SK-N-SH (cell line): ENCODE measurements at regions not wholly inside any gene's neighbourhood (a gene's known extent, or its start where the extent isn't known, plus 50 kb on each side); places are given as distances from the start of the nearest gene placed in this dataset.
A peak's percentile ranks its signal among the peaks of the same experiment; 100 is the strongest.

Source experiments
- CTCF ChIA-PET: fragments of 300-600, 350-600 bp; formaldehyde crosslinking; extraction: SDS; loops from one replicate; lab custom pipeline; 2021; lab: Yijun Ruan, JAX
- POLR2A ChIA-PET: fragments of 350-600 bp; sonication (Branson Sonifier 250); formaldehyde crosslinking; extraction: SDS; loops from one replicate; lab custom pipeline; 2020; ENCODE audit warnings: antibody characterized with exemption, inconsistent platforms; lab: Yijun Ruan, JAX
- DNase-seq: peaks from one replicate; pipeline ENCODE4 v3.0.0; 2012
- H2AFZ ChIP-seq: fragments of 200-600 bp; sonication (generic); 2 replicates; pipeline ENCODE4 v1.8.1; 2016; ENCODE audit warnings: antibody characterized with exemption, mild to moderate bottlenecking, low read depth
- H3F3A ChIP-seq: fragments of 200-600 bp; sonication (generic); replicated peaks from 2 replicates; pipeline ENCODE3; 2016; ENCODE audit warnings: antibody characterized with exemption, mild to moderate bottlenecking; ENCODE audit not compliant: insufficient read depth
- H3K27ac ChIP-seq, 2 experiments: fragments of 200-500 bp in 1 of 2; fragments of 200-600 bp in 1 of 2; sonication (Bioruptor generic) in 1 of 2; sonication (generic), shearing (Covaris generic) in 1 of 2; 2 replicates each; pipeline versions ENCODE4 v1.5.1 to v1.6.1; 2014 to 2016; ENCODE audit warnings: low read depth in 2 of 2, inconsistent platforms in 1 of 2, low read length in 1 of 2, mild to moderate bottlenecking in 1 of 2, mixed read lengths in 1 of 2
- H3K27me3 ChIP-seq: fragments of 200-600 bp; sonication (generic), shearing (Covaris generic); 2 replicates; pipeline ENCODE4 v1.6.1; 2016; ENCODE audit warnings: mixed run types; ENCODE audit not compliant: insufficient read depth
- H3K36me3 ChIP-seq, 2 experiments: fragments of 200-500 bp in 1 of 2; fragments of 200-600 bp in 1 of 2; sonication (Bioruptor generic) in 1 of 2; sonication (generic) in 1 of 2; replicated peaks in 1 of 2; 2 replicates each; pipeline versions ENCODE3 to v1.5.1; 2014 to 2016; ENCODE audit warnings: low read length in 1 of 2, mild to moderate bottlenecking in 1 of 2; ENCODE audit not compliant: insufficient read depth in 2 of 2, control insufficient read depth in 1 of 2
- H3K4me1 ChIP-seq, 2 experiments: fragments of 200-500 bp in 1 of 2; fragments of 200-600 bp in 1 of 2; sonication (Bioruptor generic) in 1 of 2; sonication (generic), shearing (Covaris generic) in 1 of 2; 2 replicates each; pipeline versions ENCODE4 v1.5.1 to v1.6.1; 2014 to 2016; ENCODE audit warnings: low read depth in 1 of 2, low read length in 1 of 2, mixed run types in 1 of 2; ENCODE audit not compliant: insufficient read depth in 2 of 2, control insufficient read depth in 1 of 2
- H3K4me2 ChIP-seq: fragments of 200-600 bp; sonication (generic), shearing (Covaris generic); 2 replicates; pipeline ENCODE4 v1.6.1; 2017; ENCODE audit warnings: mixed run types
- H3K4me3 ChIP-seq, 2 experiments: fragments of 200-500 bp in 1 of 2; fragments of 200-600 bp in 1 of 2; sonication (Bioruptor generic) in 1 of 2; sonication (generic), shearing (Covaris generic) in 1 of 2; 2 replicates each; pipeline versions ENCODE4 v1.5.1 to v1.8.1; 2014 to 2016; ENCODE audit warnings: low read depth in 2 of 2, inconsistent platforms in 1 of 2, low read length in 1 of 2, mild to moderate bottlenecking in 1 of 2, mixed read lengths in 1 of 2, moderate library complexity in 1 of 2
- H3K79me2 ChIP-seq: fragments of 200-600 bp; sonication (generic); 2 replicates; pipeline ENCODE4 v1.8.1; 2017; ENCODE audit warnings: mild to moderate bottlenecking; ENCODE audit not compliant: insufficient read depth
- H3K9ac ChIP-seq: fragments of 200-600 bp; sonication (generic); 2 replicates; pipeline ENCODE4 v1.6.1; 2017; ENCODE audit warnings: mixed run types
- H3K9me2 ChIP-seq: fragments of 200-600 bp; sonication (generic); 2 replicates; pipeline ENCODE4 v1.6.1; 2017; ENCODE audit warnings: mixed run types
- H3K9me3 ChIP-seq: fragments of 200-600 bp; sonication (generic); 2 replicates; pipeline ENCODE4 v1.6.1; 2017; ENCODE audit warnings: mixed run types, mild to moderate bottlenecking, moderate library complexity
- H4K20me1 ChIP-seq: fragments of 200-600 bp; sonication (generic); 2 replicates; pipeline ENCODE4 v1.6.1; 2017; ENCODE audit warnings: mild to moderate bottlenecking, mixed run types; ENCODE audit not compliant: insufficient read depth
- EP300 ChIP-seq, 2 experiments: IDR thresholded peaks; 2 replicates each; pipeline versions ENCODE4 v1.4.0 to v1.6.1; 2012; ENCODE audit warnings: borderline replicate concordance in 1 of 2, low read depth in 1 of 2, low read length in 1 of 2
- EZH2phosphoT487 ChIP-seq: fragments of 200-600 bp; sonication (generic); IDR thresholded peaks from 2 replicates; pipeline ENCODE4 v1.6.1; 2017; ENCODE audit warnings: low read depth, mixed run types, mild to moderate bottlenecking, antibody characterized with exemption, moderate library complexity, borderline replicate concordance
- FOSL2 ChIP-seq: IDR thresholded peaks from 2 replicates; pipeline ENCODE4 v1.4.0; 2012; ENCODE audit warnings: low read depth, mild to moderate bottlenecking, moderate library complexity, borderline replicate concordance
- FOXM1 ChIP-seq: IDR thresholded peaks from 2 replicates; pipeline ENCODE4 v1.4.0; 2012; ENCODE audit warnings: low read depth, mild to moderate bottlenecking
- GABPA ChIP-seq: IDR thresholded peaks from 2 replicates; pipeline ENCODE4 v1.4.0; 2012; ENCODE audit warnings: low read depth, mild to moderate bottlenecking
- GATA2 ChIP-seq: sonication (generic); formaldehyde crosslinking; IDR thresholded peaks from 2 replicates; pipeline ENCODE4 v1.5.0; 2020; ENCODE audit warnings: mild to moderate bottlenecking, missing genetic modification reagents
- MEF2A ChIP-seq: IDR thresholded peaks from 2 replicates; pipeline ENCODE4 v1.4.0; 2012; ENCODE audit warnings: low read depth, borderline replicate concordance
- MXI1 ChIP-seq: IDR thresholded peaks from 2 replicates; pipeline ENCODE4 v1.6.1; 2012; ENCODE audit warnings: mild to moderate bottlenecking, low read depth, low read length, improper control_type of control experiment
- NFIC ChIP-seq: IDR thresholded peaks from 2 replicates; pipeline ENCODE4 v1.4.0; 2012; ENCODE audit warnings: borderline replicate concordance
- POLR2AphosphoS5 ChIP-seq: IDR thresholded peaks from 2 replicates; pipeline ENCODE4 v1.6.1; 2012; ENCODE audit warnings: low read depth, low read length
- RAD21 ChIP-seq: IDR thresholded peaks from 2 replicates; pipeline ENCODE4 v1.6.1; 2012; ENCODE audit warnings: mild to moderate bottlenecking, low read length
- RFX5 ChIP-seq: IDR thresholded peaks from 2 replicates; pipeline ENCODE4 v1.6.1; 2012; ENCODE audit warnings: mild to moderate bottlenecking, improper control_type of control experiment, low read length
- RXRA ChIP-seq: IDR thresholded peaks from 2 replicates; pipeline ENCODE4 v1.4.0; 2012; ENCODE audit warnings: low read depth, mild to moderate bottlenecking, borderline replicate concordance
- SIN3A ChIP-seq: IDR thresholded peaks from 2 replicates; pipeline ENCODE4 v1.6.1; 2012; ENCODE audit warnings: low read depth, mild to moderate bottlenecking, low read length, moderate library complexity, borderline replicate concordance
- WGBS: methylation state at CpG from one replicate; pipeline ENCODE4 v1.1.6; 2017; ENCODE audit warnings: low lambda C conversion rate; 5-methylcytosine and 5-hydroxymethylcytosine counted together
- TF ChIP-seq, protein P1 (sequence below): IDR thresholded peaks from 2 replicates; pipeline ENCODE4 v1.6.1; 2012; ENCODE audit warnings: mild to moderate bottlenecking, low read depth, low read length, moderate library complexity
- TF ChIP-seq, protein P2 (sequence below): IDR thresholded peaks from 2 replicates; pipeline ENCODE4 v1.4.0; 2012; ENCODE audit warnings: low read depth, borderline replicate concordance

DNA sequence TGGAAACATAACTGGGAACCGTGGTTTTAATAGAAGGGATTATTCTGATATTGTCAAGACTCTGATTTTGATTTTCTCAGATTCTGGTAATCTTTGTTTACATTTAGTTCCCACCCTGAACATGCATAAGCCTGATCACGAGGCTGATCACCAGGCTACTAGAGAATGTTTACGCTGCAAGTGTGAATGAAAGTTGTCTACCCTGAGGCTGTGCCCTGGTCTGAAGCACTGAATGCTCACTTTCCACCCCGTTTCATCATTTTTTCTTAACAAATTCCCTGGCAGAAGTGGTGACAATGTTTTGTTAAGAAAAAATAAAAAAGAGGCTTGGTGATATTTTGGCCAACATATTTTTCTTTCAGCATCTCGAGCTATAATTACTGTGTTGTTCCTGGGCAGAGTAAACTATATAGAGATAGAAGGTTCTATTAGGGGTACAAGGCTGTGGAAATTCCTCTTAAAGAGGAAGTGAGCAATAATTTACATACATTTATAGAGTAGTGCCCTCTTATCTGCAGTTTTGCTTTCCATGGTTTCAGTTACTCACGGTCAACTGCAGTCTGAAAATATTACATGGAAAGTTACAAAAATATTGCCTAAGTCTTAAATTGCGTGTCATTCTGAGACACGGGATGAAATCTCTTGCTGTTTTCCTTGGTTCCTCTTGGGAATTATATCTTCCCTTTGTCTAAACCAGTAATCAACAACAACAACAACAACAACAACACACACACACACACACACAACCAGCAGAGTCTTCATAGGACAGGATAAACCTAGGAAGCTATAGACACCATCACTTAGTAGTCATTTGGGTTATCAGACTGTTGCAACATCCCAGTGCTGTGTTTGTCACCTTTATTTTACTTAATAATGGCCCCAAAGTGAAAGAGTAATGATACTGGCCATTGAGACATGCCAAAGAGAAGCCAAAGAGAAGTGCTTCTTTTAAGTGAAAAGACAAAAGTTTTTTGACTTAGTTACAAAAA is 566.6 kb upstream of the CITED2 start:
- no peak overlapping the region for H3K27ac ChIP-seq

DNA sequence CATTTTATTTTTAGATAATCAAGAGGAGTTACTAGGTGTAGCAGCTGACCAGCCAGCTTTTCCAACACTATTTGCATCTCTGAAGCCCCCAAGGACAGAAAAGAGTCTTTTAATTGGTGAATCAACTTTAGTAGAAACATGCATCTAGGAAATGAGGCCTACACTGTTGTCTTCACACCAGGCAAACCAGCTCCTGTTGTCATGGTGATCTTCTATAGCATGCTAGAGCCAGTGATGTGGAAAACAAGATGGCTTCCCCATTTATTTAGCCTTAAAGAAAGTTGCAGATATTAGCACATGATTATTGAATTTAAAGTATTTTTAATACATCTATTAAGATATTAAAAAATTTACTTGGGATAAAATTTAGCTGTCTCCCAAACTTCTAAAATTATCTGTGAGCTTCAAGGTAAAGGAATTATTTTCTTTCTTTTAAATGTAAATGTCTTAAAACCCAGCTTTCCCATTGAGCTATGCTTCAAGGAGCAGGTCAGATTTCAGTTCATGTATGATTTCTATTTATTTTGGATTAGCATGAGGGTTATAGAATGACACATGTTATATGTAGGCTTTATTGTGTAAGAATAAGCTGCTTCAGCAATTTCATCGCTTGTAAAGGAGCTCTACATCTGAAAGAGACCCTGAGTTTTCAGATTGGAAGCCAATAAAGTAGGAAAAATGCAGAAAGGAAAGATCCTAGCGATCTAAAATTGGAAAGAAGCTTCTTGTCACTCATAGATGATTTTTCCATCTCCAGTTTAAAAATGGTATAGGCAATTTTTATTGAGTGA is 564.9 kb upstream of the CITED2 start:
- no peaks in the 10 kb centered on the region for H3K36me3 ChIP-seq
- no peaks in the 10 kb centered on the region for H3K9me2 ChIP-seq
- TF ChIP-seq POLR2AphosphoS5 (no peak), RFX5 (no peak), FOSL2 (no peak), FOXM1 (no peak)
- TF ChIP-seq, protein P1, sequence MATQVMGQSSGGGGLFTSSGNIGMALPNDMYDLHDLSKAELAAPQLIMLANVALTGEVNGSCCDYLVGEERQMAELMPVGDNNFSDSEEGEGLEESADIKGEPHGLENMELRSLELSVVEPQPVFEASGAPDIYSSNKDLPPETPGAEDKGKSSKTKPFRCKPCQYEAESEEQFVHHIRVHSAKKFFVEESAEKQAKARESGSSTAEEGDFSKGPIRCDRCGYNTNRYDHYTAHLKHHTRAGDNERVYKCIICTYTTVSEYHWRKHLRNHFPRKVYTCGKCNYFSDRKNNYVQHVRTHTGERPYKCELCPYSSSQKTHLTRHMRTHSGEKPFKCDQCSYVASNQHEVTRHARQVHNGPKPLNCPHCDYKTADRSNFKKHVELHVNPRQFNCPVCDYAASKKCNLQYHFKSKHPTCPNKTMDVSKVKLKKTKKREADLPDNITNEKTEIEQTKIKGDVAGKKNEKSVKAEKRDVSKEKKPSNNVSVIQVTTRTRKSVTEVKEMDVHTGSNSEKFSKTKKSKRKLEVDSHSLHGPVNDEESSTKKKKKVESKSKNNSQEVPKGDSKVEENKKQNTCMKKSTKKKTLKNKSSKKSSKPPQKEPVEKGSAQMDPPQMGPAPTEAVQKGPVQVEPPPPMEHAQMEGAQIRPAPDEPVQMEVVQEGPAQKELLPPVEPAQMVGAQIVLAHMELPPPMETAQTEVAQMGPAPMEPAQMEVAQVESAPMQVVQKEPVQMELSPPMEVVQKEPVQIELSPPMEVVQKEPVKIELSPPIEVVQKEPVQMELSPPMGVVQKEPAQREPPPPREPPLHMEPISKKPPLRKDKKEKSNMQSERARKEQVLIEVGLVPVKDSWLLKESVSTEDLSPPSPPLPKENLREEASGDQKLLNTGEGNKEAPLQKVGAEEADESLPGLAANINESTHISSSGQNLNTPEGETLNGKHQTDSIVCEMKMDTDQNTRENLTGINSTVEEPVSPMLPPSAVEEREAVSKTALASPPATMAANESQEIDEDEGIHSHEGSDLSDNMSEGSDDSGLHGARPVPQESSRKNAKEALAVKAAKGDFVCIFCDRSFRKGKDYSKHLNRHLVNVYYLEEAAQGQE, result no peak
- TF ChIP-seq, protein P2, sequence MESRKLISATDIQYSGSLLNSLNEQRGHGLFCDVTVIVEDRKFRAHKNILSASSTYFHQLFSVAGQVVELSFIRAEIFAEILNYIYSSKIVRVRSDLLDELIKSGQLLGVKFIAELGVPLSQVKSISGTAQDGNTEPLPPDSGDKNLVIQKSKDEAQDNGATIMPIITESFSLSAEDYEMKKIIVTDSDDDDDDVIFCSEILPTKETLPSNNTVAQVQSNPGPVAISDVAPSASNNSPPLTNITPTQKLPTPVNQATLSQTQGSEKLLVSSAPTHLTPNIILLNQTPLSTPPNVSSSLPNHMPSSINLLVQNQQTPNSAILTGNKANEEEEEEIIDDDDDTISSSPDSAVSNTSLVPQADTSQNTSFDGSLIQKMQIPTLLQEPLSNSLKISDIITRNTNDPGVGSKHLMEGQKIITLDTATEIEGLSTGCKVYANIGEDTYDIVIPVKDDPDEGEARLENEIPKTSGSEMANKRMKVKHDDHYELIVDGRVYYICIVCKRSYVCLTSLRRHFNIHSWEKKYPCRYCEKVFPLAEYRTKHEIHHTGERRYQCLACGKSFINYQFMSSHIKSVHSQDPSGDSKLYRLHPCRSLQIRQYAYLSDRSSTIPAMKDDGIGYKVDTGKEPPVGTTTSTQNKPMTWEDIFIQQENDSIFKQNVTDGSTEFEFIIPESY, result no peak
- TF ChIP-seq, all 33 proteins: peak for 0
- Histone ChIP-seq H3K27ac (no peak overlapping the region; a peak in 1 of 4 replicates), H3K9me3 (no peaks in the 10 kb centered on the region), H3K27me3 (no peaks in the 10 kb centered on the region), H4K20me1 (no peaks in the 10 kb centered on the region), H3K4me1 (peaks cover 0 to 16% of the 10 kb centered on the region in 2 experiments; a peak in 1 of 4 replicates), H2AFZ (0 out of 2 replicates have a peak overlapping the region, but pooled peaks have one; percentile 22), H3F3A (peaks cover 13% of the 10 kb centered on the region), H3K4me2 (no peak overlapping the region), H3K4me3 (no peak overlapping the region), H3K79me2 (no peaks in the 10 kb centered on the region), H3K9ac (no peak overlapping the region)
- POLR2A ChIA-PET, result no interaction called here
- CTCF ChIA-PET, result interaction anchor here (0.6 kb wide), 1 partner anchor 1011 kb away, joined by 3 read pairs; no protein-coding TSS in a partner anchor
- 98% methylated on average over 2 of the region's 2 CpGs for WGBS
- DNase-seq, result no peak

More for the DNA sequence above, 566.6 kb upstream of the CITED2 start:
- CTCF ChIA-PET, result interaction anchor here (0.6 kb wide), 1 partner anchor 57 kb away, joined by 3 read pairs; no protein-coding TSS in a partner anchor
- TF ChIP-seq RAD21, result no peak
- no peak for TF ChIP-seq RFX5
- TF ChIP-seq GABPA, result no peak
- TF ChIP-seq EP300 (IDR thresholded peaks at IDR 0.05; ENCODE audit: borderline replicate concordance in 1 of 2, low read depth in 1 of 2, low read length in 1 of 2), result no peak
- no peak for TF ChIP-seq RXRA
- TF ChIP-seq MEF2A, result no peak
- TF ChIP-seq EZH2phosphoT487, result no peak
- no peak for TF ChIP-seq NFIC
- TF ChIP-seq FOXM1, result no peak
- no peak for TF ChIP-seq GATA2 (CRISPR knock-in tag)
- no peak for TF ChIP-seq SIN3A
- TF ChIP-seq MXI1, result no peak
- 90% methylated on average over 8 of the region's 8 CpGs for WGBS
- H3K4me2 ChIP-seq, result no peak overlapping the region
- no peaks in the 10 kb centered on the region for H3K79me2 ChIP-seq
- DNase-seq, result no peak
- peaks cover 0 to 16% of the 10 kb centered on the region in 2 experiments; a peak in 1 of 4 replicates for H3K4me1 ChIP-seq
- H3K27me3 ChIP-seq, result no peaks in the 10 kb centered on the region
- H3K9me3 ChIP-seq, result no peaks in the 10 kb centered on the region
- no peak overlapping the region for H2AFZ ChIP-seq
- no peaks in the 10 kb centered on the region for H3K9me2 ChIP-seq
- H4K20me1 ChIP-seq, result no peaks in the 10 kb centered on the region
- no peak overlapping the region for H3K4me3 ChIP-seq
- H3K9ac ChIP-seq, result no peak overlapping the region
- peaks cover 13% of the 10 kb centered on the region for H3F3A ChIP-seq
- POLR2A ChIA-PET, result no interaction called here
- H3K36me3 ChIP-seq, result no peaks in the 10 kb centered on the region
